NCI-H446 treated with DMSO at 0.1 percent for 48 hours (cell line): ENCODE measurements at regions not wholly inside any gene's neighbourhood (a gene's known extent, or its start where the extent isn't known, plus 50 kb on each side); places are given as distances from the start of the nearest gene placed in this dataset.

Experiments
- DNase-seq: peaks from one replicate; lab custom pipeline; 2025; lab: John Stamatoyannopoulos, UW

- no peak for DNase-seq
Observed at GRCh38 chr9:134987376-134987775, 69.7 kb upstream of the FCN1 start.

DNA sequence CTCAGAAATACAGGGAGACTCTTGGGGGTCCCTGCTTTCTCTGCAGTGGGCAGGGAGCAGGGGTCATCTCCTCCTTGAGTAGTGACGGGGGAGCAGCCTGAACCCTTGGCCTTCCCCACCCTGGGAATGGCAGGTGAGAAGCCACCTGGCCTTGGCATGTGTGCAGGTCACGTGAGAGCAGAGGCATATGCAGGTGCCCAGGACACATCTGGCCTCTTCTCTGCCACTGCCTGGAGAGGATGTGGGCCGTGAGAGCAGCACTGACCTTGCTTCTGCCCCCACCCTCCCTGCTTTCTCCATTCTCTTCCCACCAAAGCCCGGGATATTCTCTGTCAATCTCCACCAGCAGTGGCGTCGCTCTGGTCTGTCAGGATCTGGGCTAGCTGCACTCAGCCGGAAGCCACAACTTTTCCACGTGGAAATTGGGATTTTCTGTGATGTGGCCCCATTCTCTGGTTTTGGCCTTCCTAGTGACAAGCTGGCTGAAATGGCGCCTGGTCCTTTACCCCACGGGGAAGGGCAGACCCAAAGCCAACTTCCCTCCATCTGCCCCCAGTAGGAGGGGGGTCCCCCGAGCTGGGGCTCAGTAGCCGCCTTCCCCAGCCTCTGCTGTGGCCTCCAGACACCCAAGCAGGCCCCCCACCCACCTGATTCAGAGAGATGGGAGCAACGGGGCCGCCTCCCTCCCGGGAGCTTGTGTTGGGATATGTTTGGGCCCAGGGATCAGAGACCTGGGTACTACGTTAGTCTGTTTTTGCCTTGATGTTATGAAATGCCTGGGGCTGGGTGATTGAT, 70.4 kb upstream of the FCN1 start:
- no peak for DNase-seq

- DNase-seq = no peak
Observed at GRCh38 chr9:134988706-134989105, 71.0 kb upstream of the FCN1 start.

GRCh38 chr9:134989206-134990065, 71.7 kb upstream of the FCN1 start:
- no peak for DNase-seq

DNA sequence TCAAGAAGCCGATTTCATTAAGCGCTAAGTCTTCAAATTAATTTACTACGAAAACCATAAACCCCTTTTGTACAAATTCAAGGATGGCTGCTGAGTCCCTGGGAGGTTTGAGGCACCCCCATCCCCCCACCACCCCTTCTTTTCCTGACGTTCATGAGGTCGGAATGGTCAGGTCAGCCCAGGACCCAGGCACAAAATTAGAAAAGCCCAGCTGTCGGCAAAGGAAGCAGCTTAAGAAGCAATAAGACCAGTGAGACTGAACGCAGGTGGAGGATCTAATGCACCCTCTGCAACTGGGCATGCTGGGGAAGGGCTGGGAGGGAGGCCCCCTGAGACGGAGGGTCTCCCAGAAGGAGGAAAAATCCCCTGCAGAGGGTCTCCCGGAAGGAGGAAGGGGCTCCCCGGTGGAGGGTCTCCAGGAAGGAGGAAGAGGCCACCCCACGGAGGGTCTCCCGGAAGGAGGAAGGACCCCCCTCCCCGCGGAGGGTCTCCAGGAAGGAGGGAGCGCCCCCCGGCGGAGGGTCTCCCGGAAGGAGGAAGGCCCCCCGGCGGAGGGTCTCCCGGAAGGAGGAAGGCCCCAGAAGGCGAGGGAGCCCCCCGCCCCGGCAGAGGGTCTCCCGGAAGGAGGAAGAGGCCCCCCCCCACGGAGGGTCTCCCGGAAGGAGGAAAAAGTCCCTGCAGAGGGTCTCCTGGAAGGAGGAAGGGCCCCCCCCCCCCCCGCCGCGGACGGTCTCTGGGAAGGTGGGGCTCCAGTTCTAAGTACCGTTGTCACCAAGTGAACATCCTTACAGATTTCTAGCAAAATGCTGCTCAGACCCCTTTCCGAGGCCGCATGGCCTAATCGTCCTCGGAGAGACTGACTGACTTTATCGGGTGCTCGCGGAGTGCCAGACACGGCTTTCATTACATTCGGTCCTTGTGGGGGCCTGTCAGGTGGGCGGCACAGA, 74.4 kb upstream of the FCN1 start:
- DNase-seq = no peak

- DNase-seq = no peak
Observed at GRCh38 chr9:134992755-134993124, 75.0 kb upstream of the FCN1 start.

DNA sequence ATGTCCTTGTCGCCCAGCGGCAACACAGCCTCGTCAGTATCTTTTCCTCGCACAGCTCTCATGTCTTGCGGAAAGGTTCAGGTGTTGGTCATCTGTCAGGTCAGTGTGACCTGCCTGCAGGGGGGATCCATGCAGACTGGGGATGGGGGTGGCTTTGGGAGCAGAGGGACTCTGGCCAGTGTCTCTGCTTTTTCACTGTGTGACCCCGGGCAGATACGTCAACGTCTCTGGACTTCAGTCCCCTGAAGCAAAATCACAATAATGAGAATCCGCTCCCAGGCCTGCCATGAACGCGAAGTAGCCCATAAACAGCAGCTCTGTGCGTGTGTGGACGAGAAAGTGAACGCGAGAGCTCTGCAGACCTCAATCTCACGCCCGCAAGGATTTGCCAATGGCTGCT, 75.7 kb upstream of the FCN1 start:
- no peak for DNase-seq

DNA sequence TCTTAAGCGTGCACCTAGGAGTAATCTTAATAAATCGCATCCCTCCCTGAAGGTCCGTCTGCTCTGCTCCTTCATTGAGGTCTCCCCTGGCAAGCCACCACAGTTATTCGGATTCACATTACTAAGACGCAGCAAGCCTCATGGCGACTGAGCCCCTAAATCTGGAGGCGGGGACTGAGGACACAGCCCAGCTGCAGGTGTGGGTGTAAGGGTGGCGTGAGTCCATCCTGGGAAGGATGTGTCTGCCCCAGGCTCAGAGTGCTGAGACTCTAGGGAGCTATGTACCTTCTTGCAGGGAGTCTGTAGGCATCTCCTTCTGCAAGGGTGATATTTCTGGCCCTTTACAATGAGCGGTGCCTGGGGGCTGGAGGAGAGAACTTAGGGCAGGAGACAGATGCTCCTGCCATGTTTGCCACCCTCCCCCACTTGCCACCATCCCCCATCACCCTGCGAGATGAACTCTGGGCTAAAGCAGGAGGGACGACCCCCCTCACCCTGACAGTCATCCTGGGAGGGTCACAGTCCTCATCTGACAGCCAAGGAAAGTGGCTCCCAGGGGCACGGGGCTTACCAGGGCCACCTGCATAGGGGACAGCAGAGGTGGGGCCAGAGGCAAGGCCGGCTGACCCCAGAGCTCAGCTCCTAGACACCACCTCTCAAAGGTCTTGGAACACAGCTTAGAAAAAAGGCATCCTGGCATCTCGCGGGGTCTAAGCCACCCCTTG, 76.4 kb upstream of the FCN1 start:
- no peak for DNase-seq

DNA sequence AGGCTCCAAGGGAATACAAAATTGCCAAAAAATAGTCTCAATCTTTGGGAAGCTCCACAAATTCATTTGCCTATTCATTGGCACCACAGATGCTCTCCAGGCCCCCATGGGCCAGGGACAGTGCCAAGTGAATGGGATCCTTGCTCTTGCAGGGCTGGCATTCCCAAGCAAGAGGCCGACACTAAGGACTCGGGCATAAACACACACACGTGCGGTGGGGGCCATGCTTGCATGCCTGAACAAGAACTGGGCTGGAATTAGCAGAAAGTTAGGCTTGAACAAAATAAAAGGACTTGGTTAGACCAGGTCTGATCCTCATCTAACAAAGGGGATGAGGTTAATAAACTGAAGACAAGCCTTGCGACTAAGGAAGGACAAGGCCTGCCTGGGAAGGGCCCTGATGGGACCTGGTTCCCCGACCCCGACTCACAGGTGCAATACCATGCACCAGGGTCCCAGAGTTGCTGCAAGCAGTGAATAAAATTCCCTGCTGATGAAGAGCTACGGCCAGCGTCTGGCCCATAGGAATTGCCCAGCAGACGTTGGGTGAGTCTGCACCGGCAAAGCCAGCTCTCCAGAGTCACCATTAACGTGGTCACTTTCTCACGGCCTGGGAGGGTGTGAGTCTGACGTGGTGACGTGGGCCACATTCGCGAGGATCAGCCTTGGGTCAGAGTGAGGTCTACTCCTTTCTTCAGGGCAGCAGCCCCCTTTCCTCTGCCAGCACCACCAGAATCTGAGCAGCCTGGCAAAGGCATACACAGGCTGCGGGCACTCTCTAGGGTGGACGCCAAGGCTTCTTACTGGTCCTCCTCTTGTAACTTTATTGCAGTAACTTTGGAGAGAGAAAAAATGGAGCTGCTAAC, 77.4 kb upstream of the FCN1 start:
- no peak for DNase-seq

DNA sequence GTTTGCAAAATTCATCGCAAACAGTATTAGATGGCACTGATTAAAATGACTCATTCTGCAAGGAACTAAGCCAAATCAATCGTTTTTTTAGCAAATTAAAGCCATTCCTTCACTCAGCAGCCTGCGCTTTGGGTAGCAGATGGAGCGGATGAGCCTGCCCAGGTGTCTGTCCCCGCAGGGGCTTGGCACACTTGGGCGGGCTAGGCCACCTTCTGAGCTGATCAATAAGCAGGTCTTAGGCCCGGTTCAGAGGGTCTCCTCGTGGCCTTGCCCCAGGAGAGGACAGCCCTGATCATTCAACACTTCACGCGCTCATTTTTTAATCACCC, 78.0 kb upstream of the FCN1 start:
- DNase-seq = no peak

GRCh38 chr9:134996591-134997530, 79.1 kb upstream of the FCN1 start:
- DNase-seq = no peak

DNA sequence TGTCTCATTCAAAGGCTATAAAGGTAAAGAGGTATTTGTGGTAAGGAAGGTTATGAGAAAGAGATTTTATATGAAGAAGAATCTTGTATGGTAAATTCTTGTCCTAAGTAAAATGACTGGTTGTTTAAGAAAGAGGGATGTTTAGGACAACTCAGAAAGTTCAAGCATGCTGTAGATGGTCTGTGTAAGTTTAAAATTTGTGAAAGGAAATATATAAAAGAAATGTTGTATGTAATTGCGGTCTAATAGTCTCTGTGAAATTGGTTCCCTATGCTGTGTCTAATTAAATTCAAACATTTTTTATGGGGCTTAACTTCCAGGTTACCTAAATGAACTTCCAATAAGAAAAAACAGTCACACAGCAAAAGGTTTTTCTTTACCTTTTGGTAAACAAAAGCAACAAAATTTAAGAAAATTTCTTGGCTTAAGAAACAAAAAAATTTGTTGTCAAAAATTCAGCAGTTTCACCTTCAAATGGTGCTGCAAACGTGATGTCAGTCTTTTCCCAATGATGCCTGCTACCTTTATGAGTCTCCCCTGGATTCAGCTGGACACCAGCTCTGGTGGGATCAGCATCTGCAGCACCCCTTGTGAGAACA, 83.0 kb upstream of the FCN1 start:
- no peak for DNase-seq

DNA sequence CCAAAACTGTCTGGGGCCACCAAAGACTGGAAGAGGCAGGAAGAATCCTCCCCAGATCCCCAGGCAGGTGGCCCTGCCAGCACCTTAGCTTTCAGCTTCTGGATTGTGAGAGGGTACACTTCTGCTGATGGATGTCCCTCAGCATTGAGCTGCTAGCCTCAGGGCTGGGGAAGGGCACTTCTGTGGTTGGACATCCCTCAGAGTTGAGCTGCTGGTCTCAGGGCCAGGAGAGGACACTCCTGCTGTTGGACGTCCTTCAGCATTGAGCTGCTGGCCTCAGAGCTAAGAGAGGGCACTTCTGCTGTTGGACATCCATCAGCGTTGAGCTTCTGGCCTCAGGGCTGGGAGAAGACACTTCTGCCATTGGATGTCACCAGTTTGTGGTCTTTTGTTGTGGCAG, 83.8 kb upstream of the FCN1 start:
- no peak for DNase-seq

DNA sequence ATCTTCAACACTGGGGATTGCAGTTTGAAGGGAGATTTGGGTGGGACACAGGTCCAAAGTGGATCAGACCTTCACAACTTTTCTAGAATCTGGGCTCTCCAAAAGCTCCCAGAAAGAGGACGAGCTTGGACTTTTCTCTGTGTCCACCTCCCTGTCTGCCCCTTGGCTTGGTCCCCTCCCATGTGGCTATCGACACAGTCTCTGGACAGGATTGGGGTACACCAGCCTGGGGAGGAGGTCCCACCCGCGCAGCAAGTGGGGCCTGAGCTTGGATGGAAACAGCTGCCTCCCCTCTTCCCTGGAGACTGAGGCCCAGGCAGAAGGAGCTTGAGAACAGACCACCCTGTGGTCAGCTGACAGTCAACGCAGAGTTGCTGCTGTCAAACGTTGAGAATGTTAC, 84.6 kb upstream of the FCN1 start:
- DNase-seq = no peak

DNA sequence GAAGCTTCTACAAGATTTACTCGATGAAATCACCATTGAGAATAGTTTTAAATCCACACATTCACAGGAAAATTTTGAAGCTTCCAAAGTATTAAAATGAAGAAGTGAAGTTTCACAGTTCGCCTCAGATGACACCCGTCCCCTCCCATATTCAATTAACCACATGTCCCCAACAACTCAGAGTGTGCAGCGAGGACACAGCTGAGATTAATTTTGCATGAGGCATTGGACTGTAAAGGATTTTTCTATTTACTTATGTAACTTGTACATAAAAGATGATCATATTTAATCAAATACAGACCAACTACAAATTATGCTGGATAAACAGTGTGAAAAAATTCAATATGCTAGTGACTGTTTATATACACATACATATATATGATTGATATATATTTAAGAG, 84.7 kb upstream of the OLFM1 start:
- DNase-seq = no peak

DNA sequence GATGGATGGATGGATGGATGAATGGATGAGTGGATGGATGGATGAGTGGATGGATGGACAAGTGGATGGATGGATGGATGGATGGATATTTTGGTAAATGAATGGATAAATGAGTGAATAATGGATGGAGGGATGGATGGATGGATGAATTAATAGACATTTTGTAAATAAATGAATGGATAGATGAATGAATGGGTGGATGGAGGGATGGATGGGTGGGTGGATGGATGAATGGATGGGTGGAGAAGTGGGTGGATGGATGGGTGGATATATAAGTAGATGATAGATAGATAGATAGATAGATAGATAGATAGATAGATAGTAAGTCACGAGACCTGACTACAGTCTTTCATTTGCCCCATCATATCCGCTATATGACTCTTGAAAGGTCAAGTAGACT, 82.7 kb upstream of the OLFM1 start:
- no peak for DNase-seq

GRCh38 chr9:135006911-135007570, 80.4 kb upstream of the OLFM1 start:
- no peak for DNase-seq

- no peak for DNase-seq
Observed at GRCh38 chr9:135007601-135008000, 79.9 kb upstream of the OLFM1 start.

DNA sequence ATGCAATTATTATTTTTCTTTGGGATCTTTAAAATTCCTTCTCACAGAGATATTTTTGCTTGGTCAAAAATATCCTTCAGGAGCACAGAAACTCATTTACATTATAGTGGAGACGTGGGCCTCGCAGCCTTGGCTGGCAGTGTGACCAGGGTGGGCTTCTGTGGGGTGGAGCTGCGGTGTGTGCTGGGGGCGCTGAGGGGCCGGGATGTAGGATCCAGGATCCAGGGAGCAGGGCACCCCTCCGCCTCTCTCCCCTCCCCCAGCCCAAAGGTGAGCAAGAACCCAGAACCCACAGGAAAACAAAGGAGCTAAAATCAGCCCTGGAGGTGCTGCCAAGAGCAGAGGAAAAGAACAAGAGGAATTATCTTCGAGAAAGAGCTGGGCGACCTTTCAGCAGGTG, 79.1 kb upstream of the OLFM1 start:
- no peak for DNase-seq
